PC-3 (cell line): ENCODE measurements at regions not wholly inside any gene's neighbourhood (a gene's known extent, or its start where the extent isn't known, plus 50 kb on each side); places are given as distances from the start of the nearest gene placed in this dataset.

Experiments
- ATAC-seq: fragments of 200-7000 bp; cut with Tn5 transposase; 2 replicates; pipeline ENCODE4 v1.9.1; 2020; ENCODE audit warnings: mild to moderate bottlenecking, moderate library complexity
- BruUV-seq: library from RNA; stranded (reverse); fragments of 400-500 nt; replicated peaks from 2 replicates; lab custom pipeline; 2021; lab: Mats Ljungman, UMichigan
- CTCF ChIA-PET: fragments of 300-600 bp; sonication (Branson Sonifier 250); formaldehyde crosslinking; loops from one replicate; lab custom pipeline; 2022; ENCODE audit warnings: antibody characterized with exemption; lab: Charles Lee
- POLR2A ChIA-PET: fragments of 300-600 bp; sonication (Branson Sonifier 250); formaldehyde crosslinking; loops from one replicate; lab custom pipeline; 2022; ENCODE audit warnings: antibody characterized with exemption; ENCODE audit not compliant: unreplicated experiment; lab: Charles Lee
- DNase-seq: peaks from one replicate; pipeline ENCODE4 v3.0.0-alpha.2; 2015
- H2AFZ ChIP-seq: fragments of 300-600 bp; sonication (generic); 2 replicates; pipeline ENCODE4 v1.6.0; 2016; ENCODE audit warnings: antibody characterized with exemption, low read length
- H3F3A ChIP-seq: fragments of 300-600 bp; sonication (generic); one replicate; pipeline ENCODE4 v1.6.0; 2017; ENCODE audit warnings: antibody characterized with exemption, low read length, control low read depth, mild to moderate bottlenecking; ENCODE audit not compliant: unreplicated experiment
- H3K27ac ChIP-seq: fragments of 300-600 bp; sonication (generic); 2 replicates; pipeline ENCODE4 v1.5.1; 2016; ENCODE audit warnings: mild to moderate bottlenecking, low read length
- H3K27me3 ChIP-seq: fragments of 300-600 bp; sonication (generic); 2 replicates; pipeline ENCODE4 v1.6.1; 2016; ENCODE audit warnings: low read length, mixed read lengths
- H3K36me3 ChIP-seq: fragments of 300-600 bp; sonication (generic); 2 replicates; pipeline ENCODE4 v1.6.1; 2016; ENCODE audit warnings: low read depth, mixed run types, low read length, mixed read lengths
- H3K4me1 ChIP-seq: fragments of 300-600 bp; sonication (generic); 2 replicates; pipeline ENCODE4 v1.5.1; 2016; ENCODE audit warnings: low read length; ENCODE audit not compliant: insufficient read depth
- H3K4me2 ChIP-seq: fragments of 300-600 bp; sonication (generic); 2 replicates; pipeline ENCODE4 v1.6.0; 2016; ENCODE audit warnings: low read length
- H3K4me3 ChIP-seq: fragments of 300-600 bp; sonication (generic); 2 replicates; pipeline ENCODE4 v1.5.1; 2016; ENCODE audit warnings: mild to moderate bottlenecking, low read length, mixed read lengths
- H3K79me2 ChIP-seq: fragments of 300-600 bp; sonication (generic); 2 replicates; pipeline ENCODE4 v1.6.1; 2017; ENCODE audit warnings: low read length, mixed read lengths
- H3K9ac ChIP-seq: fragments of 300-600 bp; sonication (generic); 2 replicates; pipeline ENCODE4 v1.6.0; 2016; ENCODE audit warnings: mild to moderate bottlenecking, low read length
- H3K9me2 ChIP-seq: fragments of 300-600 bp; sonication (generic); replicated peaks from 2 replicates; pipeline ENCODE4 v1.6.1; 2016; ENCODE audit warnings: mixed run types, low read length, mixed read lengths
- H3K9me3 ChIP-seq: fragments of 300-600 bp; sonication (generic); 2 replicates; pipeline ENCODE4 v1.6.1; 2016; ENCODE audit warnings: low read length, mixed read lengths
- H4K20me1 ChIP-seq: fragments of 300-600 bp; sonication (generic); 2 replicates; pipeline ENCODE4 v1.6.1; 2016; ENCODE audit warnings: low read length, mixed read lengths
- EZH2 ChIP-seq: fragments of 300-600 bp; sonication (generic); IDR thresholded peaks from one replicate; pipeline ENCODE4 v1.6.1; 2017; ENCODE audit warnings: antibody characterized with exemption, mild to moderate bottlenecking, low read length; ENCODE audit not compliant: unreplicated experiment
- EZH2phosphoT487 ChIP-seq: fragments of 300-600 bp; sonication (generic); IDR thresholded peaks from 2 replicates; pipeline ENCODE4 v1.6.1; 2018; ENCODE audit warnings: mild to moderate bottlenecking, antibody characterized with exemption, low read length, borderline replicate concordance
- intact Hi-C: fragments of 100-400 bp; cut with micrococcal nuclease; formaldehyde crosslinking; loops from 2 replicates; pipeline ENCODE4 v1.9.0; 2023
- TF ChIP-seq, protein P1 (sequence below): fragments of 300-600 bp; sonication (generic); conservative IDR thresholded peaks from 2 replicates; pipeline ENCODE4 v1.5.1; 2017; ENCODE audit warnings: antibody characterized with exemption, low read depth, mild to moderate bottlenecking, low read length

GRCh38 chr7:17097668-17098297 lies 200.7 kb upstream of the AHR start:
- H3K4me1 ChIP-seq, result peaks cover 54% of the 10 kb centered on the region
- ATAC-seq (no peak), DNase-seq (no peak)
- no peak overlapping the region for H2AFZ ChIP-seq
- H3K9me2 ChIP-seq, result no peaks in the 10 kb centered on the region
- H3K9ac ChIP-seq, result peak overlapping the region; percentile 23; the same call in 1 of the 2 replicates
- ChIA-PET POLR2A (no interaction called here), CTCF (no interaction called here)
- peak overlapping the region; percentile 11; the same call in 1 of the 2 replicates for H3K4me2 ChIP-seq
- BruUV-seq, result no TSS peak
- H3K27ac ChIP-seq, result peak overlapping the region; percentile 81
- no peak overlapping the region for H3K4me3 ChIP-seq
- no peaks in the 10 kb centered on the region for H4K20me1 ChIP-seq
- no peak for TF ChIP-seq EZH2
- TF ChIP-seq EZH2phosphoT487, result no peak
- TF ChIP-seq, protein P1, sequence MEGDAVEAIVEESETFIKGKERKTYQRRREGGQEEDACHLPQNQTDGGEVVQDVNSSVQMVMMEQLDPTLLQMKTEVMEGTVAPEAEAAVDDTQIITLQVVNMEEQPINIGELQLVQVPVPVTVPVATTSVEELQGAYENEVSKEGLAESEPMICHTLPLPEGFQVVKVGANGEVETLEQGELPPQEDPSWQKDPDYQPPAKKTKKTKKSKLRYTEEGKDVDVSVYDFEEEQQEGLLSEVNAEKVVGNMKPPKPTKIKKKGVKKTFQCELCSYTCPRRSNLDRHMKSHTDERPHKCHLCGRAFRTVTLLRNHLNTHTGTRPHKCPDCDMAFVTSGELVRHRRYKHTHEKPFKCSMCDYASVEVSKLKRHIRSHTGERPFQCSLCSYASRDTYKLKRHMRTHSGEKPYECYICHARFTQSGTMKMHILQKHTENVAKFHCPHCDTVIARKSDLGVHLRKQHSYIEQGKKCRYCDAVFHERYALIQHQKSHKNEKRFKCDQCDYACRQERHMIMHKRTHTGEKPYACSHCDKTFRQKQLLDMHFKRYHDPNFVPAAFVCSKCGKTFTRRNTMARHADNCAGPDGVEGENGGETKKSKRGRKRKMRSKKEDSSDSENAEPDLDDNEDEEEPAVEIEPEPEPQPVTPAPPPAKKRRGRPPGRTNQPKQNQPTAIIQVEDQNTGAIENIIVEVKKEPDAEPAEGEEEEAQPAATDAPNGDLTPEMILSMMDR, result no peak
- H3K79me2 ChIP-seq, result no peaks in the 10 kb centered on the region
- H3K9me3 ChIP-seq, result no peaks in the 10 kb centered on the region
- no peaks in the 10 kb centered on the region for H3K27me3 ChIP-seq
- H3F3A ChIP-seq, result peaks cover 4% of the 10 kb centered on the region
- H3K36me3 ChIP-seq, result no peaks in the 10 kb centered on the region; the same call in 1 of the 2 replicates
- intact Hi-C loops, result loop anchor here (2.0 to 5.0 kb wide), 4 partner anchors 35 to 205 kb away; no protein-coding TSS in a partner anchor

DNA sequence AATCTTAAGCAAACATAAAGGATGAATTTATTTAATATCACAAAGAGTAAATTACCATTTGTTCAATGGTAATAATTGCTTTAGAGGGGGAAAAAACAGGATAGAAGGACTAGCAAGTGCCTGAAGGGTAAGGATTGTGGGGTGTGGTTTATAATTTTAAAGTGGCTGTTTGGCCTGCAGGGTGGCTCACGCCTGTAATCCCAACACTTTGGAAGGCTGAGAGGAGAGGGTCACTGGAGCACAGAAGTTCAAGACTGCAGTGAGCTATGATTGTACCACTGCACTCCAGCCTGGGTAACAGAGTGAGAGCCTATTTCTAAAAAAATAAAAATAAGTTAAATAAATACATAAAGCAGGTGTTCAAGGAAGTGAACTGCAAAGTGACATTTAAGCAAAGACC lies 199.9 kb upstream of the AHR start:
- Histone ChIP-seq H2AFZ (no peak overlapping the region), H3K79me2 (no peaks in the 10 kb centered on the region), H3K27me3 (no peaks in the 10 kb centered on the region), H4K20me1 (no peaks in the 10 kb centered on the region), H3F3A (peaks cover 4% of the 10 kb centered on the region), H3K36me3 (no peaks in the 10 kb centered on the region; the same call in 1 of the 2 replicates), H3K9me2 (no peaks in the 10 kb centered on the region), H3K9me3 (no peaks in the 10 kb centered on the region), H3K4me1 (peaks cover 54% of the 10 kb centered on the region), H3K4me2 (0 out of 2 replicates have a peak overlapping the region, but pooled peaks have one; percentile 11), H3K27ac (peak overlapping the region; percentile 81), H3K4me3 (no peak overlapping the region), H3K9ac (peak overlapping the region; percentile 23; the same call in 1 of the 2 replicates)
- no peak for DNase-seq
- TF ChIP-seq, protein P1, result no peak
- no peak for TF ChIP-seq EZH2
- no peak for TF ChIP-seq EZH2phosphoT487
- ChIA-PET CTCF (no interaction called here), POLR2A (no interaction called here)
- intact Hi-C loops, result loop anchor here (2.0 to 5.0 kb wide), 4 partner anchors 36 to 204 kb away; no protein-coding TSS in a partner anchor
- no TSS peak for BruUV-seq
- ATAC-seq, result no peak
